ENCODE measurements at regions not wholly inside any gene's neighbourhood (a gene's known extent, or its start where the extent isn't known, plus 50 kb on each side); places are given as distances from the start of the nearest gene placed in this dataset.

DNA sequence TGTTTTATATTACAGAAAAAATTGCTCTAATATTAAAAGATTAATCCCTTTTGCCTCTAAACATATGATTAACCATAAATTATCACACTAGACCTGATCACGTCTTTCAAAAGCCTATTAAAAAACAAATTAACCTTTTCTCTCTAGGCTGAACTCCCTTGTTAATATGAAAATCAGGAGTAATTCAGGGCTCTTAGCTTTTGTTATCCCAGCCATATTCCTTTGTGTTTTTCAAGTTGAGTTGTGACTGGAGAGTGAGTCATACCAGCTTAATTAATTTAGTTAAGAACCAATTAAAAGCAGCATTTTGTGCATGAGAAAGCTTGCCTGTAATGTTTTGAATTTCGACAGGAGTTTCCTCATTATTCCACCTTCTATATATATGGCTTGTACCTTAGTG is 385.8 kb downstream of the VGLL3 start:
- no peak for DNase-seq (ENCODE audit: low read depth)
- POLR2A ChIA-PET: no interaction called here
- Histone ChIP-seq H3K4me3 (ENCODE audit: low read depth, low read length) (no peak overlapping the region), H3K36me3 (ENCODE audit: control insufficient read depth, insufficient read depth, low read length) (no peaks in the 10 kb centered on the region), H3K27me3 (ENCODE audit: control insufficient read depth, insufficient read depth, low read length) (no peaks in the 10 kb centered on the region)
- CTCF ChIA-PET: no interaction called here
- TF ChIP-seq, protein P1, sequence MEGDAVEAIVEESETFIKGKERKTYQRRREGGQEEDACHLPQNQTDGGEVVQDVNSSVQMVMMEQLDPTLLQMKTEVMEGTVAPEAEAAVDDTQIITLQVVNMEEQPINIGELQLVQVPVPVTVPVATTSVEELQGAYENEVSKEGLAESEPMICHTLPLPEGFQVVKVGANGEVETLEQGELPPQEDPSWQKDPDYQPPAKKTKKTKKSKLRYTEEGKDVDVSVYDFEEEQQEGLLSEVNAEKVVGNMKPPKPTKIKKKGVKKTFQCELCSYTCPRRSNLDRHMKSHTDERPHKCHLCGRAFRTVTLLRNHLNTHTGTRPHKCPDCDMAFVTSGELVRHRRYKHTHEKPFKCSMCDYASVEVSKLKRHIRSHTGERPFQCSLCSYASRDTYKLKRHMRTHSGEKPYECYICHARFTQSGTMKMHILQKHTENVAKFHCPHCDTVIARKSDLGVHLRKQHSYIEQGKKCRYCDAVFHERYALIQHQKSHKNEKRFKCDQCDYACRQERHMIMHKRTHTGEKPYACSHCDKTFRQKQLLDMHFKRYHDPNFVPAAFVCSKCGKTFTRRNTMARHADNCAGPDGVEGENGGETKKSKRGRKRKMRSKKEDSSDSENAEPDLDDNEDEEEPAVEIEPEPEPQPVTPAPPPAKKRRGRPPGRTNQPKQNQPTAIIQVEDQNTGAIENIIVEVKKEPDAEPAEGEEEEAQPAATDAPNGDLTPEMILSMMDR (IDR thresholded peaks at IDR 0.05; ENCODE audit: insufficient read depth, low read depth, low read length): no peak

DNA sequence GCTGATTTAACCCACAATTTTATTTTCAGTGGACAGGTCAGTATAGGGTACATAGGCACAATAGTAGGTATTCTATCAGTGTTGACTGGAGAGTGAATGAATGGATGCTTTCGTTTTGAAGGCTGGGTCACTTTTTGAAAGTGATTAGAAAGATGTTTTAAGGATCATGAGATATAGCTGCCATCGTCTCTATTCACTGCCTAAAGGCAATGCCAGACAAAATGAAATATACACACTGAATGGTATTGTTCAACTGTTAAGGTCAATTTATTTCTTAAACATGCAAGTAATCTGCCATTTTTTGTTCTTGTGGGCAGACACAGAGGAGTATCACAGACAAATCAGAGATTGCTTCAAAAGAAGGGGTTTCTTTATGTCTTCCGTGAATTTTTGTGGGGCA is 395.3 kb downstream of the VGLL3 start:
- ChIA-PET POLR2A (no interaction called here), CTCF (no interaction called here)
- H3K27me3 ChIP-seq (ENCODE audit: control insufficient read depth, insufficient read depth, low read length): no peaks in the 10 kb centered on the region
- TF ChIP-seq, protein P1 (IDR thresholded peaks at IDR 0.05; ENCODE audit: insufficient read depth, low read depth, low read length): no peak
- H3K4me3 ChIP-seq (ENCODE audit: low read depth, low read length): no peak overlapping the region
- DNase-seq (ENCODE audit: low read depth): no peak
- no peaks in the 10 kb centered on the region for H3K36me3 ChIP-seq (ENCODE audit: control insufficient read depth, insufficient read depth, low read length)

DNA sequence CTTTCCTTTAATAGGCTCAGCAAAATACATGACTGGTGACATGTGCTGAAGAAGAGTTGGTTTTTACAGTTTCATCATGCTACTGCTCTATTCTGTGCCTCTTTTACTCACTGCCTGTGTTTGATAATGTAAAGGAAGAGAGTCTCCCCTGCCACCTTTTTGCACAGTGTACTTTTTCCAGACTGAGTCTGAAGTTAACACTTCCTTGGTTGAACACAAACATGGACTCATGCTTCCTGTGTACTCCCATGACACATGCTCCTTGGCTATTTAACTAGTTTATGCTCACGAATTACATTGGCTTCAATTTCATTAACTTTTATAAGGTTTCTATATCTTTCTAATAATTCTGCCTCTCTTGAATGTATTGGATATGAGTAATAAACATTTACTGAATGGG is 396.1 kb downstream of the VGLL3 start:
- CTCF ChIA-PET: no interaction called here
- TF ChIP-seq, protein P1 (IDR thresholded peaks at IDR 0.05; ENCODE audit: insufficient read depth, low read depth, low read length): no peak

DNA sequence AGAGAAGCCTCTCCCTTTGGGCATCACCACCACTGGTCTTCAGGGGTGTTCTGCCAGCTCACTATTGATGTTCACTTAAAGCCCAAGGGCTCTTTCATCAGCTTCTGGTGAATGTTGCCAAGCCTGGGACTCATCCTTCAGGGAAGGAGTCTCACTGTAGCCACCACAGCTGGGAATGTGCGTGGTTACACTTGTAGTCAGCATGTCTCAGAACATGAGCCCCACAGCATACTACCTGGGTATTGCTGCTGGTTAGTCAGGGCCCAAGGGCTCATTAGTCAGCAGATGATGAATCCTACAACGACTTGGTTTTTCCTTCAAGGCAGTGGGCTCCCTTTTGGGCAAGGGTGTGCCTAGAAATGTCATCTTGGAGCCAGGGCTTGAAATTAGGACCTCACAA is 412.9 kb downstream of the VGLL3 start:
- POLR2A ChIA-PET: no interaction called here
- no peaks in the 10 kb centered on the region for H3K27me3 ChIP-seq (ENCODE audit: control insufficient read depth, insufficient read depth, low read length)
- no peaks in the 10 kb centered on the region for H3K36me3 ChIP-seq (ENCODE audit: control insufficient read depth, insufficient read depth, low read length)
- TF ChIP-seq, protein P1 (IDR thresholded peaks at IDR 0.05; ENCODE audit: insufficient read depth, low read depth, low read length): no peak
- CTCF ChIA-PET: no interaction called here
- no peak overlapping the region for H3K4me3 ChIP-seq (ENCODE audit: low read depth, low read length)
- DNase-seq (ENCODE audit: low read depth): no peak

More for the DNA sequence above, 396.1 kb downstream of the VGLL3 start:
- Histone ChIP-seq H3K4me3 (ENCODE audit: low read depth, low read length) (no peak overlapping the region), H3K36me3 (ENCODE audit: control insufficient read depth, insufficient read depth, low read length) (no peaks in the 10 kb centered on the region), H3K27me3 (ENCODE audit: control insufficient read depth, insufficient read depth, low read length) (no peaks in the 10 kb centered on the region)
- no peak for DNase-seq (ENCODE audit: low read depth)
- POLR2A ChIA-PET: no interaction called here

GRCh38 chr3:86563400-86563970 is 427.5 kb downstream of the VGLL3 start:
- POLR2A ChIA-PET: no interaction called here
- no peaks in the 10 kb centered on the region; the same call in 1 of the 2 replicates for H3K27me3 ChIP-seq (ENCODE audit: control insufficient read depth, insufficient read depth, low read length)
- TF ChIP-seq, protein P1 (IDR thresholded peaks at IDR 0.05; ENCODE audit: insufficient read depth, low read depth, low read length): peak; percentile 68
- CTCF ChIA-PET: interaction anchor here (0.7 to 1.5 kb wide), 8 partner anchors 10 to 743 kb away, joined by 3 read pairs; no protein-coding TSS in a partner anchor
- H3K36me3 ChIP-seq (ENCODE audit: control insufficient read depth, insufficient read depth, low read length): no peaks in the 10 kb centered on the region
- H3K4me3 ChIP-seq (ENCODE audit: low read depth, low read length): no peak overlapping the region
- DNase-seq (ENCODE audit: low read depth): peak; percentile 5
